ENCODE measurements at regions not wholly inside any gene's neighbourhood (a gene's known extent, or its start where the extent isn't known, plus 50 kb on each side); places are given as distances from the start of the nearest gene placed in this dataset.

DNA sequence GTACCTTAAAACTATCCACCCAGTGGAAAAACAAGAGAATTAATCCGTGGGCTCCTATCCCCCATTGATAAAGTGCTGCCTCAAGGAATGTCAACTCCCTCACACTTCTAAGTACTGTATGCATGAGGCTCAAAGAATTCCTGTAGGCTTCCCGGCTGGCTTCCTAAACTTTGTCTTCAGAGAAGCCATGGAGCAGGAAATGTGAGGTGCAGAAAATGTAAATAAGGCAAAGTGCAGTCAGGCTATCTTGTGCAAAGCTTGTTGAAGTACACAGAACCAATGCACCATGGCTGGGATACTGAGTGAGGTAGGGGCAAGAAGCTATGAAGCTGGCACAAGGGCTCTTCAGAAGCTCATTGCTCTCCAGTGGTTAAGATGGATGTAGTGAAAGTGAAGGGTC lies 611.0 kb downstream of the FSCB start:
- H3K27me3 ChIP-seq (ENCODE audit: insufficient read depth) = no peaks in the 10 kb centered on the region
- POLR2A ChIA-PET = no interaction called here
- H3F3A ChIP-seq (replicated peaks; ENCODE audit: insufficient read depth) = no peaks in the 10 kb centered on the region
- H3K9me3 ChIP-seq = no peaks in the 10 kb centered on the region
- H3K27ac ChIP-seq (ENCODE audit: low read depth in 2 of 2, low read length in 1 of 2) = no peak overlapping the region
- no peak overlapping the region for H2AFZ ChIP-seq (ENCODE audit: low read depth)
- no peak overlapping the region for H3K9ac ChIP-seq
- no peaks in the 10 kb centered on the region for H3K79me2 ChIP-seq (ENCODE audit: insufficient read depth)
- WGBS (ENCODE audit: low lambda C conversion rate) = 5% methylated on average over 2 of the region's 2 CpGs
- H3K4me1 ChIP-seq (ENCODE audit: control insufficient read depth in 1 of 2, insufficient read depth in 2 of 2, low read depth in 1 of 2, low read length in 1 of 2) = no peaks in the 10 kb centered on the region
- no peaks in the 10 kb centered on the region for H3K36me3 ChIP-seq (replicated peaks in 1 of 2; ENCODE audit: control insufficient read depth in 1 of 2, insufficient read depth in 2 of 2, low read length in 1 of 2)
- no peak for DNase-seq
- H3K4me2 ChIP-seq = no peak overlapping the region
- TF ChIP-seq TEAD4 (IDR thresholded peaks at IDR 0.05; ENCODE audit: borderline replicate concordance, insufficient read depth) = no peak
- no peak for TF ChIP-seq FOXM1 (IDR thresholded peaks at IDR 0.05; ENCODE audit: low read depth)
- no peak for TF ChIP-seq SMC3 (IDR thresholded peaks at IDR 0.05; ENCODE audit: low read depth, low read length)
- no peak for TF ChIP-seq FOXJ3 (CRISPR knock-in tag; IDR thresholded peaks at IDR 0.05)
- TF ChIP-seq RAD21 (IDR thresholded peaks at IDR 0.05; ENCODE audit: low read length) = no peak
- TF ChIP-seq FOSL2 (IDR thresholded peaks at IDR 0.05; ENCODE audit: borderline replicate concordance, low read depth) = no peak
- TF ChIP-seq RFX5 (IDR thresholded peaks at IDR 0.05; ENCODE audit: low read length) = no peak
- TF ChIP-seq RCOR1 (IDR thresholded peaks at IDR 0.05; ENCODE audit: low read length) = no peak
- TF ChIP-seq YY1 (IDR thresholded peaks at IDR 0.05; ENCODE audit: low read depth) = no peak
- TF ChIP-seq MAX (IDR thresholded peaks at IDR 0.05; ENCODE audit: low read depth) = no peak
- H3K4me3 ChIP-seq (ENCODE audit: low read depth in 2 of 2, low read length in 1 of 2) = no peak overlapping the region
- no peaks in the 10 kb centered on the region for H3K9me2 ChIP-seq
- H4K20me1 ChIP-seq (ENCODE audit: insufficient read depth) = no peaks in the 10 kb centered on the region
- CTCF ChIA-PET = no interaction called here

DNA sequence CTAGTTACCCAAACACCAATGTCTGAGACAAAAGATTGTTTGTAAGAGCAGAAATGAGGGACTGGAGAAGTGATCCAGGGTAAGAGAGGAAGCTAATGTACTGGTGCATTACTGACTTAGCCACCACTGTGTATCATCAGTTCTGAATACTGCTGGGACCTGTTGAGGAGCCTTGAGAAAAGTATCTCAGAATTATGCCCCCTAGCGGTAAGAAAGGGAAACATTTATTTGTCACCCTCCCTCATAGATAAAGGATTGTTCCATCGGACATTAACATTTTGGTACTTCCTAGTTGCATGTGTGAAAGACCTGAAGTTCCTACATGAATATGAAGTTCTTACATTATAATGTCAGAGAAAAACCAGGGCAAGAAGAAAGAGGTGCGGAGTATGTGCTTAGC lies 612.5 kb downstream of the FSCB start:
- H3K9me2 ChIP-seq = no peaks in the 10 kb centered on the region
- no peak overlapping the region for H2AFZ ChIP-seq (ENCODE audit: low read depth)
- ChIA-PET POLR2A (no interaction called here), CTCF (interaction anchor here (1.8 kb wide), 1 partner anchor 11 kb away, joined by 6 read pairs; no protein-coding TSS in a partner anchor)
- H3K4me3 ChIP-seq (ENCODE audit: low read depth in 2 of 2, low read length in 1 of 2) = no peak overlapping the region
- H3K9ac ChIP-seq = no peak overlapping the region
- H4K20me1 ChIP-seq (ENCODE audit: insufficient read depth) = no peaks in the 10 kb centered on the region
- no peak overlapping the region for H3K27ac ChIP-seq (ENCODE audit: low read depth in 2 of 2, low read length in 1 of 2)
- no peaks in the 10 kb centered on the region for H3K4me1 ChIP-seq (ENCODE audit: control insufficient read depth in 1 of 2, insufficient read depth in 2 of 2, low read depth in 1 of 2, low read length in 1 of 2)
- H3K27me3 ChIP-seq (ENCODE audit: insufficient read depth) = no peaks in the 10 kb centered on the region
- H3F3A ChIP-seq (replicated peaks; ENCODE audit: insufficient read depth) = no peaks in the 10 kb centered on the region
- no peak for TF ChIP-seq SMC3 (IDR thresholded peaks at IDR 0.05; ENCODE audit: low read depth, low read length)
- peak; percentile 55 for TF ChIP-seq CTCF (IDR thresholded peaks at IDR 0.05)
- H3K9me3 ChIP-seq = no peaks in the 10 kb centered on the region
- no peaks in the 10 kb centered on the region for H3K36me3 ChIP-seq (replicated peaks in 1 of 2; ENCODE audit: control insufficient read depth in 1 of 2, insufficient read depth in 2 of 2, low read length in 1 of 2)
- DNase-seq = peak; percentile 0
- no peak overlapping the region for H3K4me2 ChIP-seq
- 6% methylated on average over 3 of the region's 3 CpGs for WGBS (ENCODE audit: low lambda C conversion rate)
- no peaks in the 10 kb centered on the region for H3K79me2 ChIP-seq (ENCODE audit: insufficient read depth)

GRCh38 chr14:43887523-43887922 lies 619.6 kb downstream of the FSCB start:
- TF ChIP-seq NFIC (IDR thresholded peaks at IDR 0.05; ENCODE audit: borderline replicate concordance) = no peak
- no peak for TF ChIP-seq ZBTB33 (IDR thresholded peaks at IDR 0.05; ENCODE audit: borderline replicate concordance, low read depth)
- no peak for TF ChIP-seq NRF1 (IDR thresholded peaks at IDR 0.05; ENCODE audit: low read depth, low read length)
- no peak for TF ChIP-seq MEF2A (IDR thresholded peaks at IDR 0.05; ENCODE audit: borderline replicate concordance, low read depth)
- TF ChIP-seq CHD2 (IDR thresholded peaks at IDR 0.05; ENCODE audit: low read length, partially characterized antibody) = no peak
- TF ChIP-seq RXRA (IDR thresholded peaks at IDR 0.05; ENCODE audit: borderline replicate concordance, low read depth) = no peak
- no peak for TF ChIP-seq SMC3 (IDR thresholded peaks at IDR 0.05; ENCODE audit: low read depth, low read length)
- TF ChIP-seq GABPA (IDR thresholded peaks at IDR 0.05; ENCODE audit: low read depth) = no peak
- TF ChIP-seq SIN3A (IDR thresholded peaks at IDR 0.05; ENCODE audit: borderline replicate concordance, low read depth, low read length) = no peak
- ChIA-PET POLR2A (no interaction called here), CTCF (interaction anchor here (1.6 kb wide), 1 partner anchor 959 kb away, joined by 3 read pairs; no protein-coding TSS in a partner anchor)
- no peaks in the 10 kb centered on the region for H3K9me3 ChIP-seq
- H3K27me3 ChIP-seq (ENCODE audit: insufficient read depth) = no peaks in the 10 kb centered on the region
- no peaks in the 10 kb centered on the region for H3F3A ChIP-seq (replicated peaks; ENCODE audit: insufficient read depth)
- no peaks in the 10 kb centered on the region for H3K4me1 ChIP-seq (ENCODE audit: control insufficient read depth in 1 of 2, insufficient read depth in 2 of 2, low read depth in 1 of 2, low read length in 1 of 2)
- H3K79me2 ChIP-seq (ENCODE audit: insufficient read depth) = no peaks in the 10 kb centered on the region
- no peak overlapping the region for H3K4me2 ChIP-seq
- no peaks in the 10 kb centered on the region for H4K20me1 ChIP-seq (ENCODE audit: insufficient read depth)
- H3K9me2 ChIP-seq = no peaks in the 10 kb centered on the region
- no peak for DNase-seq
- no peak overlapping the region for H3K9ac ChIP-seq
- H3K4me3 ChIP-seq (ENCODE audit: low read depth in 2 of 2, low read length in 1 of 2) = no peak overlapping the region
- no peak overlapping the region for H3K27ac ChIP-seq (ENCODE audit: low read depth in 2 of 2, low read length in 1 of 2)
- H3K36me3 ChIP-seq (replicated peaks in 1 of 2; ENCODE audit: control insufficient read depth in 1 of 2, insufficient read depth in 2 of 2, low read length in 1 of 2) = no peaks in the 10 kb centered on the region
- 4% methylated on average over 2 of the region's 2 CpGs for WGBS (ENCODE audit: low lambda C conversion rate)
- no peak overlapping the region for H2AFZ ChIP-seq (ENCODE audit: low read depth)

Measured in SK-N-SH (cell line).